Left cardiac atrium (tissue), 4 donors: ENCODE measurements at regions not wholly inside any gene's neighbourhood (a gene's known extent, or its start where the extent isn't known, plus 50 kb on each side); places are given as distances from the start of the nearest gene placed in this dataset.

ENCODE experiments used
- ATAC-seq, 2 donors: fragments of 200-7000 bp; cut with Tn5 transposase; one replicate each; pipeline ENCODE4 v1.9.1; 2020; ENCODE audit warnings: mild to moderate bottlenecking in 2 of 2, moderate library complexity in 2 of 2
- DNase-seq: peaks from one replicate; pipeline ENCODE4 v3.0.0-alpha.2; 2020
- intact Hi-C, 2 donors: fragments of 100-400 bp; cut with DNase I; formaldehyde crosslinking; loops; one replicate each; pipeline versions ENCODE4 v1.14.1 to v1.15.1; 2022 to 2023
- donor health status: DM: no; HTN: yes; CAD: no.
- donor health status: DM: no; HTN: yes; CAD: no; lungs with severe emphysema.
- donor health status: DM: yes; HTN: yes; CAD: no.
- donor health status: Dilated cardiomyopathy.

- no peak for ATAC-seq
- intact Hi-C loops, result no loop called here
- DNase-seq, result no peak
Observed at GRCh38 chr21:17002594-17003257, 510.1 kb upstream of the CXADR start.

DNA sequence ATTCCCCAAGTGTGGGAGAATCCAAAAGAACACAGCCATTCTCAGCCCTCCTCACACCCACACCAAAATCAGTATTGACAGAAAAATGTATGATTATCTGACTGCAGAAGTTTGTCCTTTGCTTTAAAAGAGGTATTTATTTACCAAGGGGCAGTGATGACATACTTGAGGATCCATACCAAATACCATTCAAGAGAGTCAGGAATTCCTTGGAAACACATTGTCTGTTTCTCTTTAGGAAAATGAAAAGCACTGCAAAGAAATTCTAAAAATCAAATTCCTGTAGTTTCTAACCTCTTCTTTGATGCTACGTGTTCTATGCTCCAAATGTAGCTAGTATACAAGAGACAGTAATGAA is 509.6 kb upstream of the CXADR start:
- no peak for DNase-seq
- no peak for ATAC-seq

GRCh38 chr21:17003763-17004373 is 509.0 kb upstream of the CXADR start:
- DNase-seq (no peak), ATAC-seq (no peak)
- intact Hi-C loops, result no loop called here

More for the DNA sequence above, 509.6 kb upstream of the CXADR start:
- intact Hi-C loops, result no loop called here

GRCh38 chr21:17032141-17032655 is 480.6 kb upstream of the CXADR start:
- intact Hi-C loops, result no loop called here
- no peak for ATAC-seq
- DNase-seq, result no peak

DNA sequence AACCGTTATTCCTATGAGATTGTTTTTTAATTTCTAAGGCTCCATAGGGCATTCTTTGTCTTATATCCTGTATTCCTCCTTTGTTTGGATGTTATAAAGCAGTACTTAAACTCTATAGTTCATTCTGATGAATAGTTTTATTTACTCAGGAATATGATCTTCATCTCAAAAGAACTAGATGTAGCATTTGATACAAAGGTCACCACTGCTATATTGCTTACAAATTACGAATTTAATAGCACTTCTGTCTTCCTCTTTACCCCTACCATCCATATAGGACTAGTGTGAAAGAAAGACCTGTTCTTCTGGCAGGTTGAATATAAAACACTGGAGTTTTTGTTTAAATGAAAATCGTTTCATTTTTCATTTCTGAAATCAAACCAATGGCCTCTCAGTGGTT is 468.1 kb upstream of the CXADR start:
- intact Hi-C loops, result no loop called here
- ATAC-seq, result no peak
- DNase-seq, result no peak

- DNase-seq, result no peak
- intact Hi-C loops, result no loop called here
- ATAC-seq, result peak in 1 of 2 donors; percentile 52
Observed at GRCh38 chr21:17045214-17045853, 467.5 kb upstream of the CXADR start.

DNA sequence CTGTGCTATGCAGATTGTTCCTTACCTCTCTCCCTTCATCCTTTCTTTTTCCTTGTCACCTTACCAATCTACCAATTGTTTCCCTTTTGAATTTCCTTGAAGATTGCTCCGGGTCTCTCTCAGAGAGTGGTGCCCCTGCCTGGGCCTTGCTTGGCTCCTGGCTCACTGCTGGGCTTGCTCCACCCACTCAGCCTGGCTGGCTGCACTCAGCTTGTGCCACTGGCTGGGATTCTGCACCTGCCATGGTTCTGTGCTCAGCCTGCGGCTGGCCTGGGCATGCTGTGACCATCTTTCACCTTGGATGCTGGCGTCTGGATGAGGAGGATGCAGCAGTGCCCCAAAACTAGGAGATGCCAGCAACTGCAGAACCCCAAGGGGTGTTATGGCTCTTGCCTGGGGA is 463.9 kb upstream of the CXADR start:
- no peak for DNase-seq
- no peak for ATAC-seq
- intact Hi-C loops, result no loop called here

- ATAC-seq, result no peak
- intact Hi-C loops, result no loop called here
Observed at GRCh38 chr21:17050156-17050555, 462.7 kb upstream of the CXADR start.

DNA sequence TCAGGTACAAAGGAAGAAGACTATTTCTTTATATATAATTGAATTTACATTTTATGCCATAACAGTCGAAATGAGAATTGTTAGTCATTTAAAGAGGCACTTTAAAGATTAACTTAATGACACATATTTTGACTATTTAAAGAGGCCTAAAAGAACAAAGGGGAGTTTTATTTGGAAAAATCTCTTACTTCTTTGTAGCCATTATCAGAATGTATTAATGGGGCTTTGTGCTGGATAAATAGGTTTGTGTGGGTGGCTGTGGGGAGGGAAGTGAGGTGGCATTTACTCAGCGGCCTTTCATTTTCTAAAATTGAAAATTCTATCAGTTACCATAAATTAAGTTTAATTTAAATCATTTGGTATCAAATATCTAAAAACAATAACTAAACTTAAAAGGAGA is 462.2 kb upstream of the CXADR start:
- intact Hi-C loops, result no loop called here
- ATAC-seq, result no peak
- DNase-seq, result no peak

More at GRCh38 chr21:17050156-17050555, 462.7 kb upstream of the CXADR start:
- no peak for DNase-seq

DNA sequence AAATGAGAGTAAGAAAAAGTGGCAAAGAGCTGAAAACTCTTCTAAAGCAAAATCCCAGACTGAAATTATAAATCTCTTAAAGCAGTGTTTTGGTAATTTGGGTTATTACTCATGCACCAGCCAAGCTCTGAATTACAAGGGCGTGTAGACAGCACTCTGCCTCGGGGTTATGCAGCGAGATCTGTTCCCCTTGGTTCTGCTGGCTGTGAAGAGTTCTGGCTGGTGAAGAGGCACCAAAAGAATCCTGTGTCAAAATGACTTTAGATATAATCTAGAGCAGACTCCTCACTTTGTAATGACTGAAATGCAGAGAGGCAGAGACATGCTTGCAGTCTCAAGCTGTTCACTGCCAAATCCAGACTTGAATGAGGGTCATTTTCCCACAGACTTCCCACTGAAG is 461.8 kb upstream of the CXADR start:
- intact Hi-C loops, result no loop called here
- DNase-seq, result no peak
- peak; percentile 61 to 62 for ATAC-seq

GRCh38 chr21:17053321-17053720 is 459.5 kb upstream of the CXADR start:
- intact Hi-C loops, result no loop called here
- ATAC-seq, result no peak
- DNase-seq, result no peak

DNA sequence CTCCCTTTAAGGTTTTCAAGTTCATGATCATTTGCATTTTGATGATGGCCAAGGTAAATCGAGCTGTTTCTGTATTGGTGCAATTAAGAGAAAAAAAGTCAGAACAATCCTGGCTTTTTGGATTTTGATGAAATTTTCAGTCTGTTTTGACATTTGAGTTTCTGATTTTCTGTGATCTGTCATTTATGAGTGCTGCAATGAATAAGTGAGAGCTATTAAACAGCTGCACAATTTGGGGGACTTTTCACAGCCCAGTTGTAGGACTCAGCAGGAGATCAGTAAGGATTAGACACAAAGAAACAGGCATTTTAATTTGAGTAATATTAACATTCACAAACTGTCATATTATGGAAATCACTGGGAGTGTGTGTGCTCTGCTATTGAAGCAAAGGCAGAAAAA is 452.9 kb upstream of the CXADR start:
- no peak for ATAC-seq
- no peak for DNase-seq
- intact Hi-C loops, result no loop called here

DNA sequence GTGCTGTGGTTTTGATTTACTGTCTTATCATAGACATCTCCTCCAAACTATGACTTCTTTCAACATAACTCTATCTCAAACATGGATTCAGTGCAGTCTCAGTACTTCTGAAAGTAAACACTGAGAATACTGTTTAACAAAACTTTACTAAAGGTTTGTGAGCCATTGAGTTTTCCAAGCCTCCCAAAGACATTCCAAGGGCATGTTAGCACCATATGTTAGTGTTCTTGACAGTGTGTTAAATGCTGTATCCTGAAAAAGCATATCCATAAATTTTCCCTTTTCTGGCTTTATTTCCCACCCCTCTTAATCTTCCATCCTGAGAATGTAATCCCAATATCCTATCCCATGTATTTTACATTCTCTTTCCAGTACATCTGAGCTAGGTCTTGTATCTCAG is 446.8 kb upstream of the CXADR start:
- intact Hi-C loops, result no loop called here
- ATAC-seq (no peak), DNase-seq (no peak)

GRCh38 chr21:17071093-17071492 is 441.8 kb upstream of the CXADR start:
- ATAC-seq (no peak), DNase-seq (no peak)
- intact Hi-C loops, result no loop called here

GRCh38 chr21:17081193-17081592 is 431.6 kb upstream of the CXADR start:
- intact Hi-C loops, result no loop called here
- DNase-seq, result no peak
- no peak for ATAC-seq

GRCh38 chr21:17082843-17083483 is 429.9 kb upstream of the CXADR start:
- DNase-seq, result no peak
- intact Hi-C loops, result no loop called here
- ATAC-seq, result no peak

DNA sequence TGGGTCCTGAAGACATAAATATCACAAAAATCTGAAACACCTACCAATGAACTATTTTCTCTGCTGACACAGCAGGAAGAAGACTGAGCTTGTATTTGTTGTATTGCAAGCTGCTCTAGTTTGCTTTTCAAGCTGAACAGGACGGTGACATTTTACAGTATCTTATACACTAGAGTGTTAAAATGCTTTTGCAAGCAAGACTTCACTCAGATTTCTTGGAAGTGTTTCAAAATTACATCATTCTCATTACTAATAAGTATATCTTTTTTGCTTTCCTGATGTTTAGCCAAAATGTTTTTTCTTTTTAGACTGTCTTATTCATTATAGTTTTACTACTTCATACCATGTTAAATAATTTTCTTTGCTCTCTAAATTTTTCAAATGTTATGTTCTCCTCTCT is 427.1 kb upstream of the CXADR start:
- intact Hi-C loops, result no loop called here

DNA sequence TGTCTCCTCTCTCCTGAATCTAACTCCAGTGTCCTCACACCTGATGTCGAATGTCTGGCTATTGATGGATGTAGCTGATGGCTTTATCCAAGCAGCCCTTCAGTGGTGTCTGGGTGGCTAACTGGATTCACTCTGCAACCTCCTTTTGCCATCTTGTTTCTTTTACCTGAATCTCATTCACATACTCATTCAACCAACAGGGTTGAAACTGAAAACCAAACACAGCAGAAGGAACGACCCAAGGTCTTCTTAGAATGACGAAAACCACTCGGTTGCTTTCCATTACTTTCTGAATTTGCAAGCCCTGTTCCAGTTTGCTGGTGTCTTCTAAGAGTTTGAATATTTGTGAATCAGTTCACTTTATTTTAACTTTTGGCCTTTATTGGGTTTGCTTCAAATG is 424.3 kb upstream of the CXADR start:
- DNase-seq, result no peak
- intact Hi-C loops, result no loop called here
- no peak for ATAC-seq

More for the DNA sequence above, 427.1 kb upstream of the CXADR start:
- ATAC-seq (no peak), DNase-seq (no peak)

DNA sequence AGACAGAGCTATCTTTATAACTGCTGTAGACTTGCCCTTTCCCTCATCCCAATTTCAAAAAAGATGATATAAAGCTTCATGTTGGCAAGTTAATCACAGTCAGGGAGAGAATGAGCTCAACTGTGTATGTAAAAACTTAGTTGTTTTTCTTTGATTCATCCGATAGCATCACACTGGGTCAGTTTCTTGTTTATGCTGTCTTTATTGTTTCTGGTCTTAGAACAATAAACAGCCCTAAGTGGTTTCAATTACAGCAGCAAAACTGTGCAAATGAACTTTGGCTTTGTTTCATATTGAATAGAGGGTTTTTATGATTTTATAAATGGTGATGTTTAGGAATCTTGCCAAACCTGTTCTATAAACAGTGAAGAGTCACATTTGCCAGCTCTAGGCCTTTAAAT is 423.8 kb upstream of the CXADR start:
- intact Hi-C loops, result no loop called here
- no peak for ATAC-seq

DNA sequence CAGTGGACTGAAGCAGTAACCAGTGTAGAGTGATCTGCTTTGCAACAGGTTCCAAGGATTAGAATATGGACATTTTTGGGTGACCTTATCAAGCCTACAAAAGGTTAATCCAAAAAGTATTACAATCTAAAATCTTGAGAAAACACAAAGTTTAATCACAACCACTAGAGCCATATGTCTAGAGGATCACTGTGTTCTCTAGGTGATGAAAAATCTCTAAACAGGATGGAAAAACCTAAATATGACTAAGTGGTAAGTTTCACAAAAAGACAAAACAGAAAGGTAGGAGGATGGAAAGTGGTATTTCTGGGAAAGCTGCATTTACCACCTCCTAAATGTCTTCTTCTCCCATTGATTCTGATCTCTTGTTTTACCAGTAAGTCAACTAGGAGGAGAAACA is 411.1 kb upstream of the CXADR start:
- intact Hi-C loops, result no loop called here
- ATAC-seq (no peak), DNase-seq (no peak)

More for the DNA sequence above, 423.8 kb upstream of the CXADR start:
- no peak for DNase-seq
